ENCODE measurements at regions not wholly inside any gene's neighbourhood (a gene's known extent, or its start where the extent isn't known, plus 50 kb on each side); places are given as distances from the start of the nearest gene placed in this dataset.
A peak's percentile ranks its signal among the peaks of the same experiment; 100 is the strongest.

DNA sequence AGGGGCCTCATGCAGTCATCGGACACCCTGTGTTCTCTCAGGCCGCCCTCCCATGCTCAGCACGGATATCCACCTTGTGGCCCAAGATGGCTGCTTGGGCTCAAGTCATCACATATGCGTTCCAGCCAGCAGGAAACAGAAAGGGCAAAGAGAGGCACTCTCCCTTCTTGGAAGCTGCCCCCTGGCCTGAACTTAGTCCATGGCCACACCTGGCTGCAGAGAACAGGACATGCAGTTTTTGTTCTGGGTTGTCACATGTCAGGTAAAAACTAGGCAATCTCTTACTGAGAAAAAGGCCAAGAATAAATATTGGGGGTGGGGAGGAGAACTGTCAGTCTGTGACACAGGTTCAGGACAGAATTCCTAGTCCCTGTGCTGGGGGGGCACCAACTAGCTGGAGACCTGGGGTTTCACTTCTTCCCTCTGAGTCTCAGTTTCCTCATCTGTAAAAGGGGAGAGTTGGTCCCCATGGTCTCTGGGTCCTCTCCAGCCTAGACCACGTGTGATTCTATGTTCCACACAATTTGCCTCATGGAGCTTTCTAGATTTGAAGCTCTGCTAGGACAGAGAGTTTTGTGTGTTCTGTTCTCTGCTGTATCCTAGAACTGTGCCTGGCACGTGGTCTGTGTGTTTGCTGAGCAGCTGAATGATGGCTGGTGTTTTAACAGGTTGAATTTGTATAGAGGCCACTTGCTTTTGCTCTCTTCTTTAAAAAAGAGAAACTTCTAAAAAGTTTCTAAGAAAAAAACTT lies 107.2 kb upstream of the ANO1 start:
- no peak for DNase-seq (ENCODE audit: low read depth)

DNA sequence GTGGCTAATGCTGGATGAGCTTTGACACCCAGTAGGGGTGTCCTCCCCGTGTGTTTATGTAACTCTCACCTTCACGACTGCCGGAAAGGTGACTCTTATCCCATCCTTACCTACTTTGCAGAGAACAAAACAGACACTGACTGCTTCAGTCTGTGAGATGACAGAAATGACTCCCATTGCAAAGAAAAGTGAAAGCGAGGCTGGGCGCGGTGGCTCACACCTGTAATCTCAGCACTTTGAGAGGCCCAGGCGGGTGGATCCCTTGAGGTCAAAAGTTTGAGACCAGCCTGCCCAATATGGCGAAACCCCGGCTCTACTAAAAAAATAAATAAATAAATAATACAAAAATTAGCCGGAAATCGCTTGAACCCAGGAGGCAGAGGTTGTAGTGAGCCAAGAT lies 106.4 kb upstream of the ANO1 start:
- no peak for DNase-seq (ENCODE audit: low read depth)

DNA sequence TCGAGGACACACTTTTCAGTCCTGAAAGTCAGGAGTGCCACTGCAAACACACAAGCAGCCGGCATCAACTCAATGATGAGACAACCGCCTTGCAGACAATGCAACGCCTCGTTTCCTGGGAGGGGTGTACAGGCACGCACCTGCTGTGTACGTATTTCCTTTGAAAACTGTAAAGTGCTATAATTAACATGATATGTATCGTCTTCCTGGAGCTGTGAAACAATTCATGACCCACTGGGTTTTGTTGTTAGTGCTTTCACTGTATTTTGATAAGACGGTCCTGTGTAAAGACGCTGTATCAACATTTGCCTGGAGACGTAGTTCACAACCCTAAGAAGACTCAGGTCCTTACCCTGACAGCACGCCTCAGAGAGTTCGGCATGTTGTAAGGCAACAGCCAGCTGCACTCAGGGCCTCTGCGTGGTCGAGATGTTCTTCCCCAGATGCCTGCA lies 105.7 kb upstream of the ANO1 start:
- DNase-seq (ENCODE audit: low read depth) = peak; percentile 6

DNA sequence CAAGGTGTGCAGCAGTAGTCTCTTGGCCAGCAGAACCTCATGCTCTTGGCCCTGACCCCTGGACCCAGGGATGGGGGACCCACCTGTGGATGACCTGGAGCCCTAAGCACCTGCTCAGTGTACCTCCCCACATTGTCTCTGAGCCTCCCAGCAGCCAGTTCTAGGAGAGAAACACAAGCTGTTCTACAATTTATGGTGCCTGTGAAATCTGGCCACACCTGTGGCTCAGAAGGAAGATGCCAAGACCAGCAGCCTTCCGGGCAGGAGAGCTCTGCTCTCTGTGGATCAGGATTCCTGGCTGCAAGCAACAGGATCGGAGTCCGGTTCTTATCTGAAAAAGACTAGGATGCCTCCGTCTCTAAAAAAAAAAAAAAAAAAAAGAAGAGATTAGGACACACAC lies 103.6 kb upstream of the ANO1 start:
- no peak for DNase-seq (ENCODE audit: low read depth)

DNA sequence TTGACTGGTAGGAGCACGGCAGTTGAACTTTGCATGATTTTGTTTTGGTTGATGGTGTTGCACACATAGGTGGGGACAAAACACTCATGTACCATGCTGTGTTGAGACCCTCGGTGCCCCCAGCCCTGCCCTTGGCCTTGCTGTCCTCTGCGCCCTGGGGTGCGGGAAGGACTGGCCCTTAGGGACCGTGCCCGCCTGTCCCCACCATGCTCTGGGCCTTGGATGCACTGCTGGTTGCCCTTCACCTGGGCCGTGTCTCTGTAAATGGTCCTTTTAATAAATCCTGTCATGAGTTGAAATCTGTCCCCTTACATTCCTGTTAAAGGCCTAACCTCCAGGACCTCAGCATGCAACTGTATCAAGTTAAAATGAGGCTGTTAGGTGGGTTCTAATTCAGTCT lies 102.3 kb upstream of the ANO1 start:
- DNase-seq (ENCODE audit: low read depth) = no peak

DNA sequence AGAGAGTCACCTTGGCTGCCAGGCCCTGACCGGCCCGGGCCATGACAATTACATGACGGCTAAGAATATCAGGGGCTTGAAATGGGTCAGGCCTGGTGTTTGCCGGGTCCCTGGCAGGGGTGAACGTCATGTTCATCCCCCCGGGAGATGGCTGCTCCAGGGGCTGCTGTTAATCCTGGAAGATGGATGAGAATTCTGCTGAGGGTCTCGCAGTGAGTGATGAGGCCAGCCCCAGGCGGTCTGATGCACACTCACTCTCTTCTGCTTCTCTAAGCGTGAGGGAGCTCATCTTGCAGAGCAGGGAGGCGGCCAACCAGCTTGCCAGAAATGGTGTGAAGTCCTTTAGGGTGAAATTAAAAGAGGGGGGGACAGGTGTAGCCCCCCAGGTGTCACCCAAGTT lies 101.3 kb upstream of the ANO1 start:
- DNase-seq (ENCODE audit: low read depth) = no peak

DNA sequence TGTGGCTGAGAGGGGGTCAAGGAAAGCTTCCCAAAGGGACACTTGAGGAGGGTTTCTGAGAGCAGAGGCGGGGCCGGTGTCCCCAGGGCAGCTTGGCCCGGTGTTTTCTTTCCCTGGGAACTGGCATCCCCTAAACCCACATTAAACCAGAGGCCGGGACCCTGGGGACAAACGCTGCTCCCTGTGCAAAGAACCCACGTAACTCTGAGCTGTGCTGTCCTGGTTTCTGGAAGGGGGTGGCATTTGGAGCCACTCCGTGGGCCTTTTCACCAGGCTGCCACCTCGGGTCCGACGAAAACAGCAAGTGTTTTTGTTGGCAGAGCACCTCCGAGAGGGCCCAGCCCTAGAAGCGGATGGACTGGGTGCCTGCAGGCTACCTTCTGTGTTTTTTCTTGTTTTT lies 100.2 kb upstream of the ANO1 start:
- no peak for DNase-seq (ENCODE audit: low read depth)

DNA sequence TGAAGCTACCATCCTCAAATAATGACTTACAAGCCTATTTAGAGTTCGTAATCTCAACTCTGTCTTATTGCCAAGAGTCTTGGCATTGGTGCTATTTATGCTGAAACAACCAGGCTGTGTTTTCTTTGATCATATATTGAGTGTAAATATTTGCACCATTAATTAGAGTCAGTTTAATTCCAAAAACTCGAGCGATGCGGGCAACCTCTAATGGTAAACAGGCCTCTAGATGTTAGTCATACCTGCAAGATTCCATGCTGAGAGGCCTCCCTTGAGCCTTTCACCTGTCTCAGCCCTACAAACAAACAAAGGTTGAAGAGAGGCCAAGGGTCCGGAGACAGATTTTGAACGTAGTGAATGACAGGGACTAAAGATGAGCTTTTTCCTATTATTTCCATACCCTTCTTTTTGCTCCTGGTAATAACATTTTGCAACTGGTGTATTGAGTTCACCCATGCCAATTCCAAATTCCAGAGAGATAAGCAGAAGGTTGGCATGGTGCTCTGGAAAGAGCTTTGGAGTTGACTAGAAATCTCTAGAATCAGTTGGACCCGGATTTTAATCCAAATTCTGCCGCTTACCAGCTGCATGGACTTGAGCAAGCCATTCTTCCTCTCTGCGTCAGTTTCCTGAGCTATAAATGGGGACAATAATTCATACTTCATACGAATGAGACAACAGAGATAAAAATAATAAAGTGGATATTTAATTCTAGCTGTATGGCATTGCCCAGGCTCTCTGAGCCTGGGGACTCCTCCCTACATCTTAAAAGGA lies 99.1 kb upstream of the ANO1 start:
- DNase-seq (ENCODE audit: low read depth) = no peak

DNA sequence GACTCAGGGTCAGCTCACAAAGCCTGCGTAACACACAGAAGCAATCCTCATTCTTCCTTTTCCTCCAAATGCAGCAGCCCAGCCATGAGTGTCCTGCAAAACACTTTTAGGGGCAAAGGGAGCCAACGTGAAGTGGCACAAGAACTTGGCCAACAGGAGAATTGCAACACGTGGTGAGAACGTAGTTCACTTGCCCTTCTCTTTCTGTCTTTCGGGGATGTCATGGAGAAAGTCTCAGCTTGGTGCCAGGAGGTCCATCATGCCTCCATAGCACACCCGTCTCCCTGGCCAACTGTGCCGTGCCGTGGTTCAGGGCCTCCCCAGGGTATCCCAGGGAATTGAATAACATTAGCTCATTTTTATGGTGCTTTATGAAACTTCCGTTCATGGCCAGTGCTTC lies 98.5 kb upstream of the ANO1 start:
- DNase-seq (ENCODE audit: low read depth) = no peak

DNA sequence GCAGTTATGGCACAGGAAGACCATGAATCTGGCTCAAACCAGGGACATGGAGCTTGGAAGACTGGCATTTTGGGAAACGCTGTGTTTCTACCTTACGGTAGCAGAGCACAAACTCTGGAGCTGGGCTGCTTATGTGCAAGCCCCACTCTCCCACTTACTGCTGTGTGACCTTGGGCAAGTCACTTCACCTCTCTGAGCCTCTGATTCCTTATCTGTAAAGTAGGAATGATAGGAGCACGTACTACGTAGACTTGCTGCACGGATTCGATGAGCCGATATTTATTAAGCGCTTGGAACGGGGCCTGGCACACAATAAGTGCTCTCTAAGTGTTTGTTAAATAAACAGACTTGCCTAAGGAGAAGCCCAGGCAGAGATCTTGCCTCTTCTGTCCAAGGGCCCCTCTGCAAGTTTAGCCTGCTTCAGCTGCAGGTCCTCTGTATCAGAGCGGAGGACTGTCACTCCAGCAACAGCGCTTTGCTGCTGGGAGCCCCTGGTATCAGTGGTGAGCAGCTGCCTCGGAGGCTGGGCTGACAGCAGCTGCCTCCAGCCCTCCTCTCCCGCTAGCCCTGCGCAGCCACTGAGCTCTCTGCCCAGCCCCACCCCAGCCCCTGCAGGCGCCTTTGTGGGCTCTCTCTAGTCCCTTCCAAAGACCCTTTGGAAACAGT lies 96.9 kb upstream of the ANO1 start:
- no peak for DNase-seq (ENCODE audit: low read depth)

DNA sequence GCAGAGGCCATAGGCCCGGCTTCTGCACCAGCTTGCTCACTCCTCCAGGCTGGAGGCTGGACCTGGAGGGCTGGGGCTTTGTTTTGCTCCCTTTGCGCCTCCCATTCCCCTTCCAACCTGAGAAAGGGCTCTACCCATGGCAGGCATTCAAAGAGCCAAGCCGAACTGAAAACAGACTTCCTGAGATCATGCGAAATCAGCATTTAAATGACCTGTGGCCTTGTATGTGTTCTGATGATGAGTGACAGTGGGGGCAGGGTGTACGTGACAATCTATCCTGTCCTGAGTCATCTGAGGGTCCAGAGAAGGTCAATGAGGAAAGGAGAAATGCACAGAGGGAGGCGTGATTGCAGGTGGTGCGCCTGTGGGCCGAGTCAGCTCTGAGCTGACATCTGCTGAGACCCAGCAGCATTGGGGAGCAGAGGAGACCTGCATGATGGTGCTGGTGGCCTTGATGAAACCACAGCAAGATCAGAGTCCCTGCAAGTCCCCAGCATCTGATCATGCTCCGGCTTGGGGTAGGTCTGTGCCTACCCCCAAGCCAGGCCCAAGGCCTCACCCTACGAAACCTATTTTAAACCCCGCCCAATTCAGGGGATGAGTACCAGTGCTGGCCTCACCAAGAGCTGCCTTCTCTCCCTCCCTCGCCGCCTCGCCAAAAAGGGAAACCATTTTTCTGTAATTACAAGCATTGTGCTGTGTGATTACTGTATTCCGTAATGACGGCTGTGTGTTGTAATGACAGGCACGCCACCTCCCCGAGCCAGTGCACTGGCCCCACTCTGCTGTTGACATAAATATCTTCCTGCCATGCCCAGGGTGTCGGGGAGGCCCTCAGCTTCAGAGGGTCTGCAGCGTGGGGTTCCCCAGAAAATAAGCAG lies 95.2 kb upstream of the ANO1 start:
- no peak for DNase-seq (ENCODE audit: low read depth)

DNA sequence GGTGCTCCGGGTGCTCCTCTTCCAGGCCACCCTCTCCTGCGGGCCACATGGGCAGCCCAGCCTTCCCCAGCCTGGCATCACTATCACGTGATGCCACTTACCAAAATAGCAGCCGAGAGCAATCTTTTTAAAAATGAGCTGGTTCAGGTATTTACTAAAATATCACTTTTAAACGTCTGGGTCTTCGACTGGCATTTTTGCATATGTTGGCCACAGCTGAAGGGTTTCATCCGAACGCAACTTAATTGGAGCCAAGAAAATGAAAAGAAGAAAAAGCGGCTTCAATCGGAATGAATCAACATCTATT lies 94.6 kb upstream of the ANO1 start:
- DNase-seq (ENCODE audit: low read depth) = no peak

DNA sequence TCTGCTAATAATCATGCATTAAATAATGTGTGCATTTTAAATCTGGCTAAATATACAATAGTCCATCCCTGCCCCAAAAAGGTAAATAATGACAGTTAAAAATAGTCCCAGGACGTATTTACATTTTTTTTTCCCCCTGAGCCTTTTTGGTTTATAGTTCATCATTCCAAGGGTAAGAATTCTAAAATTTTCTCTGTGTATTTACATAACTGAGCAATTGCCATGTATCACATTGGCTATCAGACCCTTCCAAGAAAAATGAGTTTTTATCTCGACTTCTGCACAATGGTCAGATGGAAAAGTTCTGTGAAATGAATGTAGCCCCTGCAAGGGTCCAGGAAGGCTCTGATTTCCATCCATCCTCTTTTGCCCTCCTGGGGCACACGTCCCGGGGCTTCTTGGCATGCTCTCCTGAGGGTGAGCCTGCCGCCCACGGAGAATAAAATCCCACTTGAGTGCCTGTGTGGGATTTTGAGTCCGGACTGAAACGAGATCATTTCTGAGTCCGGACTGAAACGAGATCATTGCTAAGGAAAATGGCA lies 94.1 kb upstream of the ANO1 start:
- DNase-seq (ENCODE audit: low read depth) = no peak

DNA sequence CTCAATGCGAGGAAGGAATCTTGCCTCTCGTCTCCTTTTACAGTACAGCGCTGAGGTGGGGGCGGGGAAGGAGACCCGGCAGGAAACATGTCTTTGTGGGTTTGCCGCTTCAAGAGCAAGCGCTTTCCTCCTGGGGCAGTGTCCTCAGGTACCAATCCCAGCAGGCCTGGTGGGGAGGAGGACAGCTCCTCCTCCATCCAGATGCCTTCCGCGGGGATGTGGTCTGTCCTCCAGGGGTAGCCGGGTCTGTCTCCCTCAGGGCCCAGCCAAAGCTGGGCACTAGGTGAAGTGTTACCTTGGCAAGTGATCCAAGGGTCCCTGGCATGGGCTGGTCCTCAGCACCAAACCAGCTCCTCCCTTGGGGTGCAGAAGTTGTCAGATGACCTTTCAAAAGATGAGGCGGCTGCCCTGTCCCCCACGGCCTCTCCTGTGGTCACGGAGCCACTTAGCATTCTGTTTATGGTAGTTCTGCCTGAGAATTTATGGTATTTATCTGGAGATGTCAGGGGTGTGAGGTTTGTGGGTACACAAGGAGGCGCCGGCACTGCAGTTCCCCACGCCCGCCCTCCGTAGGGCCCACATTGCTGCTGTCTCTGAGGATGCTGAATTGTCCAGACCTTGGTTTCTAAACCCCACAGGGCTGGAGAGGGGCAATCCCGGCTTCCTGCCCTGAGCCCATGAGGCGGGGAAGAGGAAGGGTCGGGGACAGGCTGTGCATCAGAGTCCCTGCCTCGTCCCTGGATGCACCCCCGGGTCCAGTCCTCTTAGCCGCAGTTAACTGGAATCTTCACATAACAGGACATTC lies 93.5 kb upstream of the ANO1 start:
- DNase-seq (ENCODE audit: low read depth) = no peak

DNA sequence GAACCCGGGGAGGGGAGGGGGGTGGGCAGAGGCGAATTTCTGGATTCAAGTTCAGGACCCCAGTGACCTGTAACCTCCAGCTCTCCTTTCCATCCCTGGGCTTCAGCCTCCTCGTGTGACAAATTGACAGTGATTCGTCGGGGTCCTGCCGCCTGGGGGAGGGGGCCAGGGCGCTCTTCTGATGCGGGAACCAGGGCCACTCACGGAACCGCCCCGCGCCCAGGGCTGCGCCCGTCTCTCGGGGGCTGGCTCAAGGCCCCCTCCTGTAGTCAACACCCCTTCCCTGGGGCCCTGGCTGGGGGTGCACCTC lies 92.8 kb upstream of the ANO1 start:
- DNase-seq (ENCODE audit: low read depth) = no peak

DNA sequence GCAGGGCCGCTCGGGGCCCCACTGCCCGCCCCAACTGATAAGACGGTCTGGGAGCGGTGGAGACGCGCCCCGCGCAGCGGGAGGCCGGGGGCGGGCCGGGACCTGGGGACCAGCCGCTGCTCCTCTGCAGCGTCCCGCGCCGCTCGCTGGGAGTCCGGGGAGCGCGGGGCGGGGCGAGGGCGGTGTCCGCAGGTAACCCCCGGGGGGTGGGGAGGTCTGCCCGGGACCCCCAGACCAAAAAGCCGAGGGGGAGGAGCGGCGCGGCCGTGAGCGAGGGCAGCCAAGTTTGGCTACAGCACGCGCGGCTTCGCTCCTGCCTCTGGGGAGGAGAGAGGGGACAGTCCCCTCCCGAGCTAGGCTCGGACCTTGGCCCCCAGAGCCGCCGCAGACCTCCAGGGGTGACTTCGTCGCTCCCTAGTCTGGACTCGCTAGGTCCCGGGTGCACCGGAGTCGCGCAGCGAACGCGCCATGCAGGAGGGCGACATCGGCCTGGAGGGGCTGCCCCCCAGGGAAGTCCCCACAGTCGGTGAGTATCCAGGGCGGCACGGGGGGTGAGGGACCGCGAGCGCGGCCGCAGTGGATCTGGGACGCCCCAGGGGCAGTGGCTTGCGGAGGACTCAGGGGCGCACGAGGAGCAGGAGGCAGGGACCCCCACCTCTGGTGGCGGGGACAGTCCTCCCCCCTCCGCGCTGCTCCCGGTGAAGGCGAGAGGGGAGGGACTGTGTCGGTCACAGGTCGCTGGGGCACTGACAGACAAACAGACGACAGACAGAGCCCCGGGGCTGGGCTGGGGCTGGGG lies 92.3 kb upstream of the ANO1 start:
- no peak for DNase-seq (ENCODE audit: low read depth)

DNA sequence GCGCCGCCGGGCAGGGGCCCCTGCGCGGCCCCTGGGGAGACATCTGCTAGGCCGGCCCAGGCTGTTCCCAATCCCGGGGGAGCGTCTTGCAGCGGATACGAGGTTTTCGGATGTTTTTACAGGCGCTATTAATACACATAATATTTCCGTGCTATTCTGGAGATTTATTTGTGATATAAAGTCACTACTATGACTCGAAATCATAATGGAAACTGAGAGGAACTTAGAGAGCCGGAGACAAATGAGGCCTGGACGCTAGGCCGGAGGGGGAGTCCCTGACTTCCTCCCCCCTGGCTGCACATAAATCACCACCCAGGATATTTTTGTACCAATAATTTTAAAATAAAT lies 91.7 kb upstream of the ANO1 start:
- DNase-seq (ENCODE audit: low read depth) = no peak

DNA sequence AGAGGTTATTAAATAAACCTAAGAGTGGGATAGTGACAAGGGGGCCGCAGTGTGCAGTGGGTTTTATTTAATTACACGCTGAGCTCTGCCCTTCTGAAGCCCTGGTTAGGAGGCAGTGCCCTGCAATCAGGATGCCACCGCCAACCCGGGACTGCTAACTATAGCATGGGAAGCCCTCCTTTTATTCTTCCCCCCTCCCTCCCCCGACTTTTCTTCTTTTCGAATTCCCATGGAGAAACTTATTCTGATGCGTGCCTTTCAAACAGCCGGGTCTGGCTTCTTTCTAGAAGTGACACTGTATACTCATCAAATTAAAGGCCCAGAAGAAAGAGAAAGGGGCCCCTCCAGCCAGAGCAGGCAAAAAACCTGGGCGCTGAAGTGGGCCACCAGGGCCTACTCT lies 91.3 kb upstream of the ANO1 start:
- DNase-seq (ENCODE audit: low read depth) = no peak

DNA sequence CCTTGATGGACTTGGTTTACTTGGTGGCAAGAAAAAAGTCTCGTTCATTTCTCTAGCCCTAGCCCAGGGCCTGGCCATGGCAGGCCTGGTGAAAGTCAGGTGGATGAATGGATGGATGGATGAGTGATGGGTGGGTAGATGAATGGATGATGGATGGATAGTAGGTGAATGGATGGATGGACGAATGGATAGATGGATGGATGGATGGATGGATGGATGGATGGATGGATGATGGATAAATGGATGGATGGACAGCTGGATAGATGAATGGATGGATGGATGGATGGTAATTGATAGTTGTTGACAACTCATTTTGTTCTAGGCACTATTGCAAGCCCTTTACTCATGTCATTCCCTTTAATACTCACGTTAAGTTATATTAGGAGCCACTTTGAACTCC lies 86.1 kb upstream of the ANO1 start:
- DNase-seq (ENCODE audit: low read depth) = no peak

DNA sequence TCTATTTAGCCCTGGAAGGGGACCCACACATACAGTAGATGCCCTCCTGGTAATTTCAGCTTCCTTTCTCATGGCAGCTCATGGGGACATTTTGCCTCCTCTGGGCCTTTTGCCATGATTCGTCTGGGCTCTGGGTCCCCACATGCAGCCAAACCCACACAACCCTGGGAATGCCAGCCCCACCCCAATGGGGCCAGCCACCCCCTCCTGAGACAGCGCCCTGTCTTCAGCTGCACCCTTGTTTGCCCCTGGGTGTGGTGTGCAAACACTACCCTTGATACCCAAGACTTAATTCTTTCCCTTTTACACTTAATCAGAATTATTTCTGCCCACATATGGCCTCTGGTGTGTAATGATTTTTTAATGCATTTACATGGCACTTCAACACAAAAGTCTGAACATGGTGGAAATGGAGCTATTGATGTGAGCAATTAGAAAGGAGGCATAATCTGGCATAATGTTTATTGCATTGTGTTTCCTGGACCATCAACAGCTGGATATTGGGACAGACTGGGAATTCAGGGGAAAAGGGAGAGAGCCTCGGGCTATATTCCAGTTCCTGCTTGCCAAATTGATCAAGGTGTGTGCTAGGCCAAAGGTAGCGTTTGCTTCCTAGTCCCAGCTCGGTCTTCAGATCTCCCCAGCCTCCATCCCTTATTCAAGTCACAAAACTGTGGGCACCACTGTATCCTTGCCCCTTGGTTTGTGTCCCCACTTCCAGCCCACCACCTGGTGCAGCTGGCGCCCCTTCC lies 85.0 kb upstream of the ANO1 start:
- no peak for DNase-seq (ENCODE audit: low read depth)

All from T follicular helper cell (primary cell).